HCT116 (cell line): ENCODE measurements at regions not wholly inside any gene's neighbourhood (a gene's known extent, or its start where the extent isn't known, plus 50 kb on each side); places are given as distances from the start of the nearest gene placed in this dataset.

ENCODE experiments used
- ATAC-seq: fragments of 200-7000 bp; cut with Tn5 transposase; 2 replicates; pipeline ENCODE4 v1.9.1; 2020; ENCODE audit warnings: mild to moderate bottlenecking, moderate library complexity
- BruUV-seq: library from RNA; stranded (reverse); fragments of 400-500 nt; replicated peaks from 2 replicates; lab custom pipeline; 2021; lab: Mats Ljungman, UMichigan
- CTCF ChIA-PET: fragments of 300-600 bp; sonication (Branson Sonifier 250); formaldehyde crosslinking; loops from one replicate; lab custom pipeline; 2021; ENCODE audit warnings: antibody characterized with exemption; lab: Charles Lee
- POLR2A ChIA-PET: fragments of 300-600, 350-600 bp; sonication (Branson Sonifier 250); formaldehyde crosslinking; loops from one replicate; lab custom pipeline; 2021; ENCODE audit warnings: antibody characterized with exemption; lab: Charles Lee
- RAD21 ChIA-PET, 2 experiments: fragments of 300-600 bp; sonication (Branson Sonifier 250); formaldehyde crosslinking; loops; one replicate each; lab custom pipeline; 2023; ENCODE audit warnings: low total read pairs in 2 of 2; ENCODE audit not compliant: uncharacterized antibody in 2 of 2, unreplicated experiment in 2 of 2, low non-redundant PET in 1 of 2; lab: Charles Lee
- DNase-seq: peaks from one replicate; pipeline ENCODE4 v3.0.0-alpha.2; 2010; ENCODE audit warnings: low read depth, low spot score
- H2AFZ ChIP-seq: fragments of 200-600 bp; shearing (Covaris generic), sonication (generic); 2 replicates; pipeline ENCODE4 v1.6.1; 2017; ENCODE audit warnings: low read depth, mixed run types, mixed read lengths, antibody characterized with exemption, low read length; ENCODE audit not compliant: poor library complexity, severe bottlenecking
- H3K27ac ChIP-seq: 2 replicates; pipeline ENCODE4 v1.5.1; 2012; ENCODE audit warnings: low read depth, low read length
- H3K27me3 ChIP-seq: fragments of 200-600 bp; sonication (generic); 2 replicates; pipeline ENCODE4 v1.6.1; 2016; ENCODE audit warnings: mixed run types, low read length, mixed read lengths; ENCODE audit not compliant: insufficient read depth
- H3K36me3 ChIP-seq, 2 experiments: fragments of 200-500 bp in 1 of 2; fragments of 200-600 bp in 1 of 2; sonication (Bioruptor generic) in 1 of 2; sonication (generic) in 1 of 2; 2 replicates each; pipeline versions ENCODE4 v1.5.1 to v1.6.1; 2014 to 2016; ENCODE audit warnings: low read length in 2 of 2, inconsistent platforms in 1 of 2, mixed read lengths in 1 of 2, mixed run types in 1 of 2; ENCODE audit not compliant: insufficient read depth in 2 of 2, control insufficient read depth in 1 of 2
- H3K4me1 ChIP-seq, 2 experiments: fragments of 200-600 bp in 1 of 2; sonication (generic) in 1 of 2; 2 replicates each; pipeline versions ENCODE4 v1.5.1 to v1.6.1; 2012 to 2017; ENCODE audit warnings: low read length in 2 of 2, inconsistent platforms in 1 of 2, mild to moderate bottlenecking in 1 of 2, mixed read lengths in 1 of 2, mixed run types in 1 of 2, moderate library complexity in 1 of 2; ENCODE audit not compliant: insufficient read depth in 2 of 2, control insufficient read depth in 1 of 2
- H3K4me2 ChIP-seq: fragments of 200-600 bp; sonication (generic); 2 replicates; pipeline ENCODE4 v1.6.1; 2017; ENCODE audit warnings: mixed run types, low read length, mixed read lengths
- H3K4me3 ChIP-seq, 2 experiments: fragments of 200-600 bp in 1 of 2; sonication (generic) in 1 of 2; replicated peaks in 1 of 2; 2 replicates each; pipeline ENCODE4 v1.5.1; 2011 to 2016; ENCODE audit warnings: low read length in 2 of 2, control low read depth in 1 of 2, low read depth in 1 of 2, mild to moderate bottlenecking in 1 of 2, mixed read lengths in 1 of 2, mixed run types in 1 of 2
- H3K79me2 ChIP-seq: fragments of 200-600 bp; sonication (generic); 2 replicates; pipeline ENCODE4 v1.6.1; 2017; ENCODE audit warnings: mild to moderate bottlenecking, mixed run types, low read length, moderate library complexity, mixed read lengths; ENCODE audit not compliant: insufficient read depth
- H3K9ac ChIP-seq: fragments of 200-600 bp; sonication (generic); 2 replicates; pipeline ENCODE4 v1.6.1; 2016; ENCODE audit warnings: low read length, mixed read lengths
- H3K9me2 ChIP-seq: fragments of 200-600 bp; sonication (generic), shearing (Covaris generic); 2 replicates; pipeline ENCODE4 v1.6.1; 2017; ENCODE audit warnings: mixed run types, mild to moderate bottlenecking, moderate library complexity; ENCODE audit not compliant: insufficient read depth
- H3K9me3 ChIP-seq, 2 experiments: fragments of 200-500 bp in 1 of 2; fragments of 200-600 bp in 1 of 2; sonication (Bioruptor generic) in 1 of 2; sonication (generic) in 1 of 2; 2 replicates each; pipeline ENCODE4 v1.6.1; 2014 to 2017; ENCODE audit warnings: low read length in 2 of 2, mixed read lengths in 2 of 2, inconsistent platforms in 1 of 2, low read depth in 1 of 2, mild to moderate bottlenecking in 1 of 2, mixed run types in 1 of 2, moderate library complexity in 1 of 2; ENCODE audit not compliant: control insufficient read depth in 1 of 2, insufficient read depth in 1 of 2
- H4K20me1 ChIP-seq: fragments of 200-600 bp; sonication (generic), shearing (Covaris generic); 2 replicates; pipeline ENCODE4 v1.6.1; 2017; ENCODE audit warnings: mixed run types, mild to moderate bottlenecking, moderate library complexity; ENCODE audit not compliant: insufficient read depth
- CBX3 ChIP-seq: IDR thresholded peaks from 2 replicates; pipeline ENCODE4 v1.6.1; 2012; ENCODE audit warnings: low read depth
- CEBPB ChIP-seq: IDR thresholded peaks from 2 replicates; pipeline ENCODE4 v1.6.1; 2012; ENCODE audit warnings: low read depth
- EGR1 ChIP-seq: IDR thresholded peaks from 2 replicates; pipeline ENCODE4 v1.6.1; 2012; ENCODE audit warnings: low read depth
- ELF1 ChIP-seq: IDR thresholded peaks from 2 replicates; pipeline ENCODE4 v1.6.1; 2012; ENCODE audit warnings: low read depth, borderline replicate concordance
- FOSL1 ChIP-seq: IDR thresholded peaks from 2 replicates; pipeline ENCODE4 v1.6.1; 2012; ENCODE audit warnings: low read depth
- POLR2A ChIP-seq: IDR thresholded peaks from 2 replicates; pipeline ENCODE4 v1.7.0; 2011; ENCODE audit warnings: borderline replicate concordance; ENCODE audit not compliant: insufficient read depth, insufficient read length; ENCODE audit errors: extremely low read depth
- POLR2AphosphoS5 ChIP-seq: IDR thresholded peaks from 2 replicates; pipeline ENCODE4 v1.6.1; 2011; ENCODE audit warnings: mild to moderate bottlenecking, low read depth, low read length, moderate library complexity
- RAD21 ChIP-seq: IDR thresholded peaks from 2 replicates; pipeline ENCODE4 v1.6.1; 2012; ENCODE audit warnings: low read depth, mild to moderate bottlenecking
- SIN3A ChIP-seq: IDR thresholded peaks from 2 replicates; pipeline ENCODE4 v1.6.1; 2012; ENCODE audit warnings: low read depth
- TCF7L2 ChIP-seq: IDR thresholded peaks from 2 replicates; pipeline ENCODE4 v1.7.0; 2011; ENCODE audit warnings: borderline replicate concordance, inconsistent platforms; ENCODE audit not compliant: insufficient read depth, insufficient read length; ENCODE audit errors: extremely low read depth
- ZNF274 ChIP-seq: fragments of 200-500 bp; sonication (Bioruptor generic); IDR thresholded peaks from 2 replicates; pipeline ENCODE4 v1.6.1; 2014; ENCODE audit warnings: mild to moderate bottlenecking, low read depth, low read length, inconsistent platforms
- intact Hi-C: fragments of 100-400 bp; cut with micrococcal nuclease; formaldehyde crosslinking; loops from 2 replicates; pipeline ENCODE4 v1.10.0; 2022
- TF ChIP-seq, protein P1 (sequence below): IDR thresholded peaks from 2 replicates; pipeline ENCODE4 v1.6.1; 2012
- TF ChIP-seq, protein P2 (sequence below): IDR thresholded peaks from 2 replicates; pipeline ENCODE4 v1.6.1; 2012
- TF ChIP-seq, protein P3 (sequence below): IDR thresholded peaks from 2 replicates; pipeline ENCODE4 v1.6.1; 2012; ENCODE audit warnings: low read depth
- TF ChIP-seq, protein P4 (sequence below): IDR thresholded peaks from 2 replicates; pipeline ENCODE4 v1.6.1; 2011; ENCODE audit warnings: mild to moderate bottlenecking, low read length, moderate library complexity; ENCODE audit not compliant: insufficient replicate concordance; ENCODE audit errors: extremely low read depth

DNA sequence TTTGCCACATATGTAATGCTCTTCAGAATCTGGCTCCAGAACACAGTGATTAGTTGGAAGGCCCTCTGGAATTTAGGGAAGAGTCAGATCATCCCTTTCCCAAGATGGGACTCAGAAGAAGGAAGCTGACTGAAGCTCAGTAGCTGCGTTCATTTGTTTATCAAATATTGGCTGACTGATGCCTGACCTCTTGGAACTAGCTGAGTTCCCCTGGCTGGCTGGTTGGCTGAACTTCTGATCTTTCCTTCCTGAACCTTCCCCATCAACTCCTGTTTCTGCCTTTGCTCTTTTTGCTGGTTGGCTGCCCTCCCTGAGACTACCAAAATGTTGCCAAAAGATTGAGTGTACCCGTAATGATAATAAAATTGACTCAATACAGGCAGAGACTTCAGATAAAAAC lies 866.5 kb upstream of the INTU start:
- RAD21 ChIA-PET = no interaction called here
- Histone ChIP-seq H3K9ac (no peak overlapping the region), H3K4me2 (no peak overlapping the region), H3K4me3 (no peak overlapping the region), H3K36me3 (no peaks in the 10 kb centered on the region), H2AFZ (no peak overlapping the region), H4K20me1 (no peaks in the 10 kb centered on the region), H3K4me1 (no peaks in the 10 kb centered on the region), H3K9me3 (no peaks in the 10 kb centered on the region), H3K9me2 (peaks cover 4% of the 10 kb centered on the region; the same call in 1 of the 2 replicates), H3K27ac (no peak overlapping the region), H3K79me2 (no peaks in the 10 kb centered on the region), H3K27me3 (no peaks in the 10 kb centered on the region)
- no peak for TF ChIP-seq CEBPB
- TF ChIP-seq FOSL1 = no peak
- TF ChIP-seq, protein P1, sequence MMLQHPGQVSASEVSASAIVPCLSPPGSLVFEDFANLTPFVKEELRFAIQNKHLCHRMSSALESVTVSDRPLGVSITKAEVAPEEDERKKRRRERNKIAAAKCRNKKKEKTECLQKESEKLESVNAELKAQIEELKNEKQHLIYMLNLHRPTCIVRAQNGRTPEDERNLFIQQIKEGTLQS = no peak
- TF ChIP-seq POLR2A = no peak
- TF ChIP-seq, protein P2, sequence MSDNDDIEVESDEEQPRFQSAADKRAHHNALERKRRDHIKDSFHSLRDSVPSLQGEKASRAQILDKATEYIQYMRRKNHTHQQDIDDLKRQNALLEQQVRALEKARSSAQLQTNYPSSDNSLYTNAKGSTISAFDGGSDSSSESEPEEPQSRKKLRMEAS = no peak
- TF ChIP-seq ELF1 = no peak
- TF ChIP-seq EGR1 = no peak
- no TSS peak for BruUV-seq
- CTCF ChIA-PET = no interaction called here
- ATAC-seq (no peak), DNase-seq (no peak)
- POLR2A ChIA-PET = no interaction called here
- intact Hi-C loops = no loop called here

DNA sequence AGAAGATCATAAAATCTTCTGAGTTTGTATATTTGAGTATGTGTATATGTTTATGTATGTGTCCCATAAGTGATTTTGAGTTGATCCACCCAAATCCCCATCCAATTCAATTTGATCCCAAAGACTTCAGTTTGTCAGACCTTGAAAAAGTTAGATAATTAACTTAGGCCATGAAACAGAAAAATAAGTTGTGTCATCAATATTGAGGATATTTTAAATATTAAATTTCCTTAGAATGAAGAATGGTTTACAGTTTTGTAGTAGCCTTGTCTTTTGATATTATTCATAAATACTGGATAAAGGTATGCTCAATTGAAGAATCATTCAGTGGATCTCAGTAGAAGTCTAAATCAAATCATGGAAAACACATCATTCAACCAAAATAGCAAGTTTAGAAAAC lies 864.4 kb upstream of the INTU start:
- DNase-seq (no peak), ATAC-seq (no peak)
- no TSS peak for BruUV-seq
- H3K9ac ChIP-seq = no peak overlapping the region
- no peak overlapping the region for H3K4me2 ChIP-seq
- no peaks in the 10 kb centered on the region for H3K27me3 ChIP-seq
- intact Hi-C loops = no loop called here
- H3K79me2 ChIP-seq = no peaks in the 10 kb centered on the region
- H3K9me3 ChIP-seq = no peaks in the 10 kb centered on the region
- ChIA-PET POLR2A (no interaction called here), CTCF (no interaction called here), RAD21 (no interaction called here)
- H3K4me1 ChIP-seq = no peaks in the 10 kb centered on the region
- no peak overlapping the region for H3K27ac ChIP-seq
- H4K20me1 ChIP-seq = no peaks in the 10 kb centered on the region
- H3K4me3 ChIP-seq = no peak overlapping the region
- no peaks in the 10 kb centered on the region for H3K36me3 ChIP-seq
- no peaks in the 10 kb centered on the region for H3K9me2 ChIP-seq
- no peak overlapping the region for H2AFZ ChIP-seq
- TF ChIP-seq TCF7L2 = no peak
- TF ChIP-seq ZNF274 = no peak
- TF ChIP-seq POLR2AphosphoS5 = no peak
- no peak for TF ChIP-seq ELF1
- TF ChIP-seq, protein P1 = no peak
- TF ChIP-seq SIN3A = no peak
- TF ChIP-seq, protein P3, sequence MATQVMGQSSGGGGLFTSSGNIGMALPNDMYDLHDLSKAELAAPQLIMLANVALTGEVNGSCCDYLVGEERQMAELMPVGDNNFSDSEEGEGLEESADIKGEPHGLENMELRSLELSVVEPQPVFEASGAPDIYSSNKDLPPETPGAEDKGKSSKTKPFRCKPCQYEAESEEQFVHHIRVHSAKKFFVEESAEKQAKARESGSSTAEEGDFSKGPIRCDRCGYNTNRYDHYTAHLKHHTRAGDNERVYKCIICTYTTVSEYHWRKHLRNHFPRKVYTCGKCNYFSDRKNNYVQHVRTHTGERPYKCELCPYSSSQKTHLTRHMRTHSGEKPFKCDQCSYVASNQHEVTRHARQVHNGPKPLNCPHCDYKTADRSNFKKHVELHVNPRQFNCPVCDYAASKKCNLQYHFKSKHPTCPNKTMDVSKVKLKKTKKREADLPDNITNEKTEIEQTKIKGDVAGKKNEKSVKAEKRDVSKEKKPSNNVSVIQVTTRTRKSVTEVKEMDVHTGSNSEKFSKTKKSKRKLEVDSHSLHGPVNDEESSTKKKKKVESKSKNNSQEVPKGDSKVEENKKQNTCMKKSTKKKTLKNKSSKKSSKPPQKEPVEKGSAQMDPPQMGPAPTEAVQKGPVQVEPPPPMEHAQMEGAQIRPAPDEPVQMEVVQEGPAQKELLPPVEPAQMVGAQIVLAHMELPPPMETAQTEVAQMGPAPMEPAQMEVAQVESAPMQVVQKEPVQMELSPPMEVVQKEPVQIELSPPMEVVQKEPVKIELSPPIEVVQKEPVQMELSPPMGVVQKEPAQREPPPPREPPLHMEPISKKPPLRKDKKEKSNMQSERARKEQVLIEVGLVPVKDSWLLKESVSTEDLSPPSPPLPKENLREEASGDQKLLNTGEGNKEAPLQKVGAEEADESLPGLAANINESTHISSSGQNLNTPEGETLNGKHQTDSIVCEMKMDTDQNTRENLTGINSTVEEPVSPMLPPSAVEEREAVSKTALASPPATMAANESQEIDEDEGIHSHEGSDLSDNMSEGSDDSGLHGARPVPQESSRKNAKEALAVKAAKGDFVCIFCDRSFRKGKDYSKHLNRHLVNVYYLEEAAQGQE = no peak
- no peak for TF ChIP-seq CBX3
- TF ChIP-seq RAD21 = no peak
- TF ChIP-seq, protein P4, sequence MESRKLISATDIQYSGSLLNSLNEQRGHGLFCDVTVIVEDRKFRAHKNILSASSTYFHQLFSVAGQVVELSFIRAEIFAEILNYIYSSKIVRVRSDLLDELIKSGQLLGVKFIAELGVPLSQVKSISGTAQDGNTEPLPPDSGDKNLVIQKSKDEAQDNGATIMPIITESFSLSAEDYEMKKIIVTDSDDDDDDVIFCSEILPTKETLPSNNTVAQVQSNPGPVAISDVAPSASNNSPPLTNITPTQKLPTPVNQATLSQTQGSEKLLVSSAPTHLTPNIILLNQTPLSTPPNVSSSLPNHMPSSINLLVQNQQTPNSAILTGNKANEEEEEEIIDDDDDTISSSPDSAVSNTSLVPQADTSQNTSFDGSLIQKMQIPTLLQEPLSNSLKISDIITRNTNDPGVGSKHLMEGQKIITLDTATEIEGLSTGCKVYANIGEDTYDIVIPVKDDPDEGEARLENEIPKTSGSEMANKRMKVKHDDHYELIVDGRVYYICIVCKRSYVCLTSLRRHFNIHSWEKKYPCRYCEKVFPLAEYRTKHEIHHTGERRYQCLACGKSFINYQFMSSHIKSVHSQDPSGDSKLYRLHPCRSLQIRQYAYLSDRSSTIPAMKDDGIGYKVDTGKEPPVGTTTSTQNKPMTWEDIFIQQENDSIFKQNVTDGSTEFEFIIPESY = no peak
